KMS-11 (cell line): ENCODE measurements at regions not wholly inside any gene's neighbourhood (a gene's known extent, or its start where the extent isn't known, plus 50 kb on each side); places are given as distances from the start of the nearest gene placed in this dataset.

Source experiments
- H2AFZ ChIP-seq: fragments of 200-600 bp; sonication (generic); 2 replicates; pipeline ENCODE4 v1.6.1; 2016; ENCODE audit warnings: antibody characterized with exemption, mixed run types, low read depth
- H3K27ac ChIP-seq: fragments of 200-600 bp; sonication (generic); 2 replicates; pipeline ENCODE4 v1.6.1; 2016; ENCODE audit warnings: mild to moderate bottlenecking, mixed run types
- H3K27me3 ChIP-seq: fragments of 200-600 bp; sonication (generic); 2 replicates; pipeline ENCODE4 v1.6.1; 2017; ENCODE audit warnings: mild to moderate bottlenecking, low read depth, mixed run types, moderate library complexity; ENCODE audit not compliant: insufficient read depth
- H3K36me3 ChIP-seq: fragments of 200-600 bp; sonication (generic); 2 replicates; pipeline ENCODE4 v1.6.1; 2017; ENCODE audit warnings: mild to moderate bottlenecking, mixed run types; ENCODE audit not compliant: insufficient read depth
- H3K4me1 ChIP-seq: fragments of 200-600 bp; sonication (generic); 2 replicates; pipeline ENCODE4 v1.6.1; 2016; ENCODE audit warnings: mild to moderate bottlenecking, low read depth, mixed run types; ENCODE audit not compliant: poor library complexity, severe bottlenecking
- H3K4me2 ChIP-seq: fragments of 200-600 bp; sonication (generic); 2 replicates; pipeline ENCODE4 v1.7.0; 2016; ENCODE audit warnings: mild to moderate bottlenecking, mixed run types
- H3K4me3 ChIP-seq: fragments of 200-600 bp; sonication (generic); IDR thresholded peaks from 2 replicates; pipeline ENCODE4 v1.6.1; 2017; ENCODE audit warnings: low read depth, low read length, mixed read lengths; ENCODE audit not compliant: insufficient read depth
- H3K79me2 ChIP-seq: fragments of 200-600 bp; sonication (generic); 2 replicates; pipeline ENCODE4 v1.6.1; 2016; ENCODE audit warnings: low read depth, mixed run types; ENCODE audit not compliant: insufficient read depth
- H3K9ac ChIP-seq: fragments of 200-600 bp; sonication (generic); 2 replicates; pipeline ENCODE4 v1.6.1; 2016; ENCODE audit warnings: mild to moderate bottlenecking, mixed run types
- H4K20me1 ChIP-seq: fragments of 200-600 bp; sonication (generic); 2 replicates; pipeline ENCODE4 v1.6.1; 2016; ENCODE audit warnings: mild to moderate bottlenecking, mixed run types; ENCODE audit not compliant: insufficient read depth
- CTCF ChIP-seq: fragments of 200-600 bp; sonication (generic); conservative IDR thresholded peaks from 2 replicates; pipeline ENCODE4 v1.6.1; 2017; ENCODE audit warnings: low read depth, mild to moderate bottlenecking, antibody characterized with exemption, low read length, moderate library complexity, mixed read lengths

GRCh38 chr22:49191506-49191980 lies 636.1 kb downstream of the BRD1 start:
- Histone ChIP-seq H3K4me3 (no peak overlapping the region), H3K9ac (no peak overlapping the region), H3K36me3 (no peaks in the 10 kb centered on the region), H3K4me2 (no peak overlapping the region), H3K4me1 (no peaks in the 10 kb centered on the region), H2AFZ (no peak overlapping the region), H3K27me3 (no peaks in the 10 kb centered on the region), H4K20me1 (no peaks in the 10 kb centered on the region), H3K79me2 (no peaks in the 10 kb centered on the region), H3K27ac (no peak overlapping the region)
- TF ChIP-seq CTCF, result no peak

GRCh38 chr22:49190816-49191505 lies 636.7 kb downstream of the BRD1 start:
- Histone ChIP-seq H3K4me3 (no peak overlapping the region), H3K9ac (no peak overlapping the region), H4K20me1 (no peaks in the 10 kb centered on the region), H3K36me3 (no peaks in the 10 kb centered on the region), H3K27me3 (no peaks in the 10 kb centered on the region), H2AFZ (no peak overlapping the region), H3K4me2 (no peak overlapping the region), H3K27ac (no peak overlapping the region), H3K4me1 (no peaks in the 10 kb centered on the region), H3K79me2 (no peaks in the 10 kb centered on the region)
- TF ChIP-seq CTCF, result no peak

- no peak overlapping the region for H3K9ac ChIP-seq
- no peaks in the 10 kb centered on the region for H3K27me3 ChIP-seq
- H3K36me3 ChIP-seq, result no peaks in the 10 kb centered on the region
- H3K27ac ChIP-seq, result no peak overlapping the region
- H2AFZ ChIP-seq, result no peak overlapping the region
- TF ChIP-seq CTCF, result no peak
- H4K20me1 ChIP-seq, result no peaks in the 10 kb centered on the region
- H3K4me3 ChIP-seq, result no peak overlapping the region
- H3K4me2 ChIP-seq, result no peak overlapping the region
- H3K4me1 ChIP-seq, result no peaks in the 10 kb centered on the region
- no peaks in the 10 kb centered on the region for H3K79me2 ChIP-seq
These were observed 637.8 kb downstream of the BRD1 start for GRCh38 chr22:49189871-49190270.

- TF ChIP-seq CTCF, result no peak
- H3K27me3 ChIP-seq, result no peaks in the 10 kb centered on the region
- H2AFZ ChIP-seq, result no peak overlapping the region
- H3K4me3 ChIP-seq, result no peak overlapping the region
- H3K4me2 ChIP-seq, result no peak overlapping the region
- H3K9ac ChIP-seq, result no peak overlapping the region
- no peaks in the 10 kb centered on the region for H3K4me1 ChIP-seq
- H3K36me3 ChIP-seq, result no peaks in the 10 kb centered on the region
- H3K27ac ChIP-seq, result no peak overlapping the region
- H4K20me1 ChIP-seq, result no peaks in the 10 kb centered on the region
- no peaks in the 10 kb centered on the region for H3K79me2 ChIP-seq
These were observed 639.1 kb downstream of the BRD1 start for GRCh38 chr22:49188591-49188990.
